Endothelial cell of umbilical vein (primary cell): ENCODE measurements at regions not wholly inside any gene's neighbourhood (a gene's known extent, or its start where the extent isn't known, plus 50 kb on each side); places are given as distances from the start of the nearest gene placed in this dataset.

ENCODE experiments used
- BruUV-seq: library from RNA; stranded (reverse); fragments of 400-500 nt; replicated peaks from 2 replicates; lab custom pipeline; 2021; lab: Mats Ljungman, UMichigan
- CTCF ChIA-PET: fragments of 300-600, 350-600 bp; sonication (Branson Sonifier 250); formaldehyde crosslinking; loops from one replicate; lab custom pipeline; 2021; ENCODE audit warnings: antibody characterized with exemption, inconsistent platforms; lab: Charles Lee
- POLR2A ChIA-PET: fragments of 300-600, 350-600 bp; sonication (Branson Sonifier 250); formaldehyde crosslinking; loops from one replicate; lab custom pipeline; 2021; ENCODE audit warnings: antibody characterized with exemption, inconsistent platforms; lab: Charles Lee
- DNase-seq: peaks from one replicate; pipeline ENCODE4 v3.0.0-alpha.2; 2011; ENCODE audit warnings: low read depth, low spot score
- FAIRE-seq: peaks from 2 replicates; lab custom pipeline; 2011; peaks lifted over from hg19 to GRCh38; lab: Jason Lieb, UNC
- H2AFZ ChIP-seq: 2 replicates; pipeline ENCODE4 v1.6.0; 2012; ENCODE audit warnings: low read depth, low read length, control low read depth, inconsistent platforms
- H3K27ac ChIP-seq: 2 replicates; pipeline ENCODE4 v1.5.1; 2011; ENCODE audit warnings: low read depth, mild to moderate bottlenecking, control low read depth, low read length, moderate library complexity; ENCODE audit not compliant: insufficient read depth
- H3K27me3 ChIP-seq, 2 experiments: 2 replicates each; pipeline versions ENCODE4 v1.6.0 to v1.6.1; 2011; ENCODE audit warnings: low read length in 2 of 2, mixed read lengths in 1 of 2; ENCODE audit not compliant: control insufficient read depth in 2 of 2, insufficient read depth in 2 of 2
- H3K36me3 ChIP-seq, 2 experiments: 2 replicates in 1 of 2; 3 replicates in 1 of 2; pipeline ENCODE4 v1.5.1; 2011; ENCODE audit warnings: low read length in 2 of 2, mild to moderate bottlenecking in 1 of 2, moderate library complexity in 1 of 2; ENCODE audit not compliant: control insufficient read depth in 2 of 2, insufficient read depth in 2 of 2; ENCODE audit errors: extremely low read depth in 1 of 2
- H3K4me1 ChIP-seq: 3 replicates; pipeline ENCODE4 v1.5.1; 2011; ENCODE audit warnings: mild to moderate bottlenecking, low read length; ENCODE audit not compliant: control insufficient read depth, insufficient read depth; ENCODE audit errors: extremely low read depth
- H3K4me2 ChIP-seq: 2 replicates; pipeline ENCODE4 v1.6.1; 2011; ENCODE audit warnings: low read length, control low read depth, mixed read lengths; ENCODE audit not compliant: insufficient read depth
- H3K4me3 ChIP-seq, 3 experiments: fragments of 200-600 bp in 1 of 3; sonication (generic), shearing (Covaris generic) in 1 of 3; replicated peaks in 1 of 3; 2 replicates each; pipeline ENCODE4 v1.5.1; 2011 to 2016; ENCODE audit warnings: control low read depth in 3 of 3, low read length in 3 of 3, mild to moderate bottlenecking in 2 of 3, inconsistent platforms in 1 of 3, low read depth in 1 of 3, moderate library complexity in 1 of 3; ENCODE audit not compliant: insufficient read depth in 1 of 3
- H3K79me2 ChIP-seq: 2 replicates; pipeline ENCODE4 v1.6.0; 2012; ENCODE audit warnings: low read length, inconsistent platforms; ENCODE audit not compliant: control insufficient read depth, insufficient read depth
- H3K9ac ChIP-seq: replicated peaks from 2 replicates; pipeline ENCODE3; 2011; ENCODE audit warnings: low read length, control low read depth; ENCODE audit not compliant: insufficient read depth; ENCODE audit errors: extremely low read depth
- H3K9me1 ChIP-seq: replicated peaks from 3 replicates; pipeline ENCODE4 v1.6.0; 2011; ENCODE audit warnings: mild to moderate bottlenecking, low read length; ENCODE audit not compliant: control insufficient read depth, insufficient read depth; ENCODE audit errors: extremely low read depth
- H3K9me3 ChIP-seq: replicated peaks from 2 replicates; pipeline ENCODE4 v1.5.1; 2012; ENCODE audit warnings: low read length, inconsistent platforms; ENCODE audit not compliant: control insufficient read depth, insufficient read depth
- H4K20me1 ChIP-seq: replicated peaks from 2 replicates; pipeline ENCODE3; 2011; ENCODE audit warnings: mild to moderate bottlenecking, low read length; ENCODE audit not compliant: control insufficient read depth, insufficient read depth; ENCODE audit errors: extremely low read depth
- EZH2 ChIP-seq: IDR thresholded peaks from 2 replicates; pipeline ENCODE4 v1.6.1; 2012; ENCODE audit warnings: borderline replicate concordance, low read depth, mild to moderate bottlenecking, moderate library complexity, low read length, inconsistent platforms; ENCODE audit not compliant: severe bottlenecking
- FOS ChIP-seq: IDR thresholded peaks from 2 replicates; pipeline ENCODE4 v1.6.1; 2011; ENCODE audit warnings: mild to moderate bottlenecking, low read length, moderate library complexity, borderline replicate concordance; ENCODE audit not compliant: insufficient read depth
- GATA2 ChIP-seq: IDR thresholded peaks from 2 replicates; pipeline ENCODE4 v1.7.0; 2011; ENCODE audit warnings: low read depth, mild to moderate bottlenecking, moderate library complexity, mixed read lengths, low read length; ENCODE audit not compliant: insufficient read length, insufficient read depth
- JUN ChIP-seq: IDR thresholded peaks from 2 replicates; pipeline ENCODE4 v1.6.1; 2011; ENCODE audit warnings: borderline replicate concordance, low read depth; ENCODE audit not compliant: insufficient read length, insufficient read depth
- MYC ChIP-seq: IDR thresholded peaks from one replicate; pipeline ENCODE4 v1.6.1; 2011; ENCODE audit warnings: mild to moderate bottlenecking, low read depth, low read length
- POLR2A ChIP-seq: IDR thresholded peaks from 2 replicates; pipeline ENCODE4 v1.6.1; 2012; ENCODE audit warnings: low read depth, mild to moderate bottlenecking, control low read depth, low read length
- dilution Hi-C: fragments of 300-500 bp; cut with MboI; formaldehyde crosslinking; loops from one replicate; pipeline ENCODE4 v1.15.0; 2019; ENCODE audit warnings: low sequenced_read_pairs; ENCODE audit not compliant: extremely low pct_ligation_motif_present
- intact Hi-C: fragments of 100-400 bp; cut with micrococcal nuclease; formaldehyde crosslinking; loops from one replicate; pipeline ENCODE4 v1.10.0; 2022
- TF ChIP-seq, protein P1 (sequence below): IDR thresholded peaks from 2 replicates; pipeline ENCODE4 v1.6.1; 2011; ENCODE audit not compliant: insufficient read depth, insufficient read length

DNA sequence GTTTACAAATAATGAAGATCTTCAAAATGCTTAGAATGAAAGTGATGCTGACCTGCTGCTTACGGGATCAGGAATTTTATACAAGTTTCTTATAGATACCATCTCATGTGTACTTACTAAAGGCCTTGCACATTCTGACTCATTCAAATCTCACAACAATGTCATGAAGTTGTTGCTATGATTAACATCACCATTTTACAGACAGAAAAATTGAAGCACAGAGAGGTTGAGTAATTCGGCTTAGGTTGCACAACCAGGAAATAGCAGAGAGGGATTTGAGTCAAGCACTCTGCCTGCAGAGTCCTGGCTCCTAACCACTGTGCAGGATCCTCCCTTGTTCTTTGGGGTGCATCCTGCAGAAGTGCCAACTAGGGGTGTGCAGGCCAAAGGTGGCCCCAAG lies 471.9 kb downstream of the MIAT start:
- CTCF ChIA-PET, result no interaction called here
- intact Hi-C loops, result no loop called here

DNA sequence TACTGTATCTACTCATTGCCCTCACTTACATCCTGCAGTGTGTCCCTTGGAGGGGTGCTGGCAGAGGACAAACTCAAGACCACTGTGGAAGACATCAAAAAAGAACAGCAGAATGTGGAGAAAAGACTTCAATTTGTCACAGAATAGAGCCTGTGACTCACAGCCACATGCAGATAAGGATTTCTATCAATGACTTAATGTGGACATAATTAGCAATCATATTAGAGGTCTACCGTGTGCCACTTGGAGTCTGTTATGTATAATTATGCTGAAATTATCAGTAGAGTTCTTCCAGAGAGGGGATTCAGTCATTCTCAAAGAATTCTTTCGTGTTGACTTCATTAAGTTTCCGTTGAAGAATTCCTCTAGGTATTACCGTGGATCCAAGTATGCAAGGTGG lies 473.5 kb downstream of the MIAT start:
- Histone ChIP-seq H3K9me1 (no peaks in the 10 kb centered on the region), H3K4me2 (no peak overlapping the region), H3K4me3 (no peak overlapping the region), H3K27ac (no peak overlapping the region), H3K79me2 (no peaks in the 10 kb centered on the region), H3K36me3 (no peaks in the 10 kb centered on the region), H3K27me3 (no peaks in the 10 kb centered on the region), H3K9me3 (no peaks in the 10 kb centered on the region), H3K4me1 (peaks cover 28% of the 10 kb centered on the region), H2AFZ (no peak overlapping the region), H4K20me1 (no peaks in the 10 kb centered on the region), H3K9ac (no peak overlapping the region)
- DNase-seq (peak; percentile 47), FAIRE-seq (no peak)
- ChIA-PET CTCF (interaction anchor here (1.1 to 1.5 kb wide), 2 partner anchors 19 to 20 kb away, joined by 3 to 4 read pairs; no protein-coding TSS in a partner anchor), POLR2A (no interaction called here)
- intact Hi-C loops, result loop anchor here (5.0 kb wide), 1 partner anchor 106 kb away; no protein-coding TSS in a partner anchor
- dilution Hi-C loops, result no loop called here
- TF ChIP-seq JUN (peak; percentile 52), EZH2 (no peak), GATA2 (peak; percentile 39), FOS (peak; percentile 36), POLR2A (no peak)
- TF ChIP-seq, protein P1, sequence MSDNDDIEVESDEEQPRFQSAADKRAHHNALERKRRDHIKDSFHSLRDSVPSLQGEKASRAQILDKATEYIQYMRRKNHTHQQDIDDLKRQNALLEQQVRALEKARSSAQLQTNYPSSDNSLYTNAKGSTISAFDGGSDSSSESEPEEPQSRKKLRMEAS, result no peak
- BruUV-seq, result no TSS peak

More for the DNA sequence above, 471.9 kb downstream of the MIAT start:
- TF ChIP-seq GATA2, result peak; percentile 47
- TF ChIP-seq, protein P1, result no peak
- TF ChIP-seq MYC, result no peak
- TF ChIP-seq JUN, result peak; percentile 65
- TF ChIP-seq FOS, result no peak
- DNase-seq (peak; percentile 36), FAIRE-seq (no peak)
- no TSS peak for BruUV-seq
- Histone ChIP-seq H3K27me3 (no peaks in the 10 kb centered on the region), H3K9ac (no peak overlapping the region), H3K9me1 (no peaks in the 10 kb centered on the region), H3K9me3 (no peaks in the 10 kb centered on the region), H3K36me3 (no peaks in the 10 kb centered on the region), H4K20me1 (no peaks in the 10 kb centered on the region), H3K27ac (no peak overlapping the region), H3K4me2 (no peak overlapping the region), H2AFZ (no peak overlapping the region), H3K4me3 (no peak overlapping the region), H3K4me1 (peaks cover 13% of the 10 kb centered on the region), H3K79me2 (no peaks in the 10 kb centered on the region)
- POLR2A ChIA-PET, result no interaction called here
- dilution Hi-C loops, result no loop called here
